ENCODE measurements at regions not wholly inside any gene's neighbourhood (a gene's known extent, or its start where the extent isn't known, plus 50 kb on each side); places are given as distances from the start of the nearest gene placed in this dataset.
"Not testable (repeated sequence)": the region's sequence is repeated elsewhere in the genome, so short reads cannot be mapped to it uniquely, and the experiment has no call there.

DNA sequence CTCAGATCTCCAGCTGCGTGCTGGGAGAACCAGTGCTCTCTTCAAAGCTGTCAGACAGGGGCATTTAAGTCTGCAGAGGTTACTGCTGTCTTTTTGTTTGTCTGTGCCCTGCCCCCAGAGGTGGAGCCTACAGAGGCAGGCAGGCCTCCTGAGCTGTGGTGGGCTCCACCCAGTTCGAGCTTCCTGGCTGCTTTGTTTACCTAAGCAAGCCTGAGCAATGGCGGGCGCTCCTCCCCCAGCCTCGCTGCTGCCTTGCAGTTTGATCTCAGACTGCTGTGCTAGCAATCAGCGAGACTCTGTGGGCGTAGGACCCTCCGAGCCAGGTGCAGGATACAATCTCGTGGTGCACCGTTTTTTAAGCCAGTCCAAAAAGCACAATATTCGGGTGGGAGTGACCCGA is 864.4 kb downstream of the GBE1 start:
- not testable (repeated sequence) for DNase-seq

DNA sequence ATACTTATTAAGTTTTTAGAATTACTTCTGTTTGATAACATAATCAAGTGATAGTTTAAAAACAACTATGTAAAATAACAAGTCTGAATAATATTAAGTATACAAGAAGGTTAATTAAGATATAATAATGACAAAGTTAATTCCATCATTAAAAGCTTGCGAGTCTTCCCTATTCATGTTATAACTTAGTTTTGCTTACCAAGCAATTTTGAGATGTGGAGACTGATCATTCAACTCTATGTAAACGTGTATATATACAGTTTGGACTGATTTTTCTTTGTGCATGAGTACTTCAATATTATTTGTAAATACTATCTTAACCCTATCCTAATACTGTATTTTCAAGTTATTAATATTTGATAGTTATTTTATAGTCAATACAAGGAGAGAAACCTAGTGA is 870.9 kb downstream of the GBE1 start:
- DNase-seq = no peak

DNA sequence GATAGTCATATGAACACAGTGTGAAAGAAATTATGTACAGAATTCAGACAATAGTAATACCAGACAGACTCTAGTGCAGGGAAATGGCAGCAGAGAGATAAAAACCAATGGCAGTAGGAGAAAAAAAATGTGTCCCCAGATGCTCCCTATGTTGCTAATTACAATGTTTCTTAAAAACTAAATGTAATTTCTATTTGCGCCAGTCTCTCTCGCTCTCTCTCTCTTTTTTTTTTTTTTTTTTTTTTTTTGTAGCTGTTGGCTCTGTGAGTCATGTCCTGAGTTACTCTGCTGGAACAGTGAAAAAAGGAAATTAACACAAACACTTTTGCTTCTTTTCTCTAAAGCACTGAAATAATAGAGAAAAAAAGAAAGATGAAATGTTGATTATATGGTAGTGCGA is 871.9 kb downstream of the GBE1 start:
- DNase-seq = no peak

DNA sequence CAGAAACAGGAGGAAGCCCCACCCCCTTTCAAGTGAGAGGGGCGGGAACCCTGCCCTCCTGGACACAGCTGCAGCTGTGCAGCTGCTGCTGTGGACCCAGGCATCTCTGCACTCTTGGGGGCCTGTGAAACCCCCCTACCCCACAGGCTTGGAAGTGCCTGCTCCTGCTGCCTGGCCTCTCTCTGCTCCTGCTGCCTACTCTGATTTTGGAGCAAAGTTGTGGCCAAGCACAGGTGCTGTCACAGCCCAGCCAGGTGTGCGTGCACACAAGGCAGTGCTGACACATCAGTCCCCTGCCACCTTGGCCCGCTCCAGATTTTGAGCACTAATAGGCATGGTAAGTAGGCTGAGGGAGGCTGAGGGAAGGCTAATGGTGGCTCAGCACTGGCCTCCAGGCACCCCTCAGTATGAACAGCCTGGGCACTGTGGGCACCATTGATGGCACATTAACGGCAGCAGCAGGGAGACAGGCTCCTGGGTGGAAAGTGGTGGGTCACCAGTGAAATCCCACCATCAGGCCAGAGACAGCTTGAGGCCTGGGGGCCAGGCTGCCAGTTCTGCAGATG is 890.9 kb downstream of the GBE1 start:
- no peak for DNase-seq

DNA sequence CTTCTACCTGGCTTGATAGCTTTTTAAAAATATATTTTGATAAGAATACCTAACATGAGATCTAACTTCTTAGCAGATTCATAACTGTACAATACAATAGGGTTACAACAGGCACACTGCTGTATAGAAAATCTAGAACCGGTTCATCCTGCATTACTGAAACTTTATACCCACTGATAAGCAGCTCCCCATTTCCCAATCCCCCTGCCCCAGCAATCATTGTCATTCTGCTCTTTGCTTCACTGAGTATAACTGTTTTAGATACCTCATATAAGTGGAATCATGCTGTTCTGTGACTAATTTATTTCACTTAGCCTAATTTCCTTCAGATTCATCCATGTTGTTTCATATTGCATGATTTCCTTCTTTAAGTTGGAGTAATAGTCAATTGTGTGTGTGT is 906.0 kb downstream of the GBE1 start:
- DNase-seq = no peak

DNA sequence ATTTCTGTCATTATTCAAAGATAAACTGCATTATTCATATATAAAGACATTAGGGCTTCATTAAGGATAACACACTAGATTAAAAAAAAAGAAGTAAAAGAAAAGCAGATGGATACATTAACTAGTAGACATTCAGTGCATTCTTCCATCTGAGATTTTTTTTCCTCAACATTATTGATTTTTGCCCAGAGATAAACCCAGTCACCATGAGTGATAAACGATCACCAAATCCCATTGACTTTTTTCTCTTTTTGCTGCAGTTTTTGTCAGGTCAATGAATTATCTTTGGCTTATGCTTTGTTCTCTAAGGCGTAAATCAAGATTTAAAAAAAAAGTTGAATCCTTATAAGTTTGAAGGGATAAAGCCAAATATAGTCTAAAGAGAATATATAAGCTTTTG is 925.0 kb downstream of the GBE1 start:
- DNase-seq = no peak

DNA sequence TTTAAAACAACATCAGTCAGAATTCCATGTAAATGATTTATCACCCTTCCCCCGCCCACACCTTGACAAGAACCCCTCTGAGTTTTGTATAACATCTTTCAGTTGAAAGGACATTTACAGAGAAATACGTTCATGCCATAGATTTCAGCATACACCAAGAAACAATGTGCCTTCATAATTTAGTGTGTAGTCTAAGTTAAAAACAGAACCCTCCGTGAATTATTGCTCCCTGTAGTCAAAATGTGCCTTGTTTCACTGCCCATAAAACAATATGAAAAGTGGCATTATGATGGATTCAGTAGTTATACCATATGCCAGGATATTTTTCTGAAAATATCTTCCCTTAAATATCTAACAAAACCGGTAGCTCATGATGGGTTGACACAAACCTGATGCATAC is 953.9 kb downstream of the GBE1 start:
- no peak for DNase-seq

DNA sequence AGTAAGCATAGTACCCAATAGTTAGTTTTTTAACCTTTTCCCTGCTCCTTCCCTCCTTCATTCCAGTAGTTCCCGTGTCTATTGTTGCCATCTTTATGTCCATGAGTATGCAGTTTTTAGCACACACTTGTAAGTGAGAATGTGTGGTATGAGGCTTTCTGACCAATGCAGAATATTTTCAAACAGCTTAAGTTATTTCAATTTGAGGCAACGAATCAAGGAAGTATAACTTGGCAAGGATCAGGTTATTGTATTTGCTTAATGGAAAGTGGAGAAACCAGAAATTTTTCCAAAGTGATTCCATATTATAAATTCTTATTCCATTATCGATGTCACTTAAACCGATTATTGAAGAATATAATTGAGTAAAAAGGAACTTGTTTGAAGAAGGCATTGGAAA is 954.8 kb downstream of the GBE1 start:
- no peak for DNase-seq

DNA sequence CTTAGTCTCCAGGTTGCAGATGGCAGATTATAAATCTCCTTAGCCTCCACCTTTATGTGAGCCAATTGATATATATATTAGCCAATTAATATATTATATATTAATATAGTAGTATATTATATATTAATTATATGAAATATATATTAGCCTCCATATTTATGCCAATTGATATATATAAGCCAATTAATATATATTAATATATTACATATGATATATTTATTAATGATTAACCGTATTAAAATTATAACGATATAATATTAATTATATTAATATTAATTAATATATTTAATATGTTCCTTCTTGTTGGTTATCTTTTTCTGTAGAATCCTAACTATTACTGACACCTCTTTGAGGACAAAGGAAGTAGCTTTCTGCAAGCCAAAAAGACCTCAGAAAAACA is 972.5 kb downstream of the GBE1 start:
- no peak for DNase-seq

DNA sequence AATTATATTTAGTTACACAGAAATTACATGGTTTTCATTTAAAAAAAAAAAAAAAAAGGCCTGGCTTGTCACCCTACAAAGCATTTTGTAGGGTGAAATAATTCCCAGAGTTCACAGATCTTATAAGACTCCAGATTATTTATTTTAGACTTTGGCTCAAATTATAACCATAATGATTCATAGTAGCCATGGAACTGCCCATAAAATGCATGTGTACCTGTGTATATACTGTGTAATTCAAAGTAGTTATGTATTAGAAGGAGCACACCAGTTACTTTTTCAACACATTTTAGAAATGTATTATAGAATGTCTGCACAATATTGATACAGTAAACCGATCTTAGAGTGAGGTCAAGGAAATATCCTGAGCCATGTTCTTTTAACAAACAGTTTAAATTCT is 975.6 kb downstream of the GBE1 start:
- no peak for DNase-seq

DNA sequence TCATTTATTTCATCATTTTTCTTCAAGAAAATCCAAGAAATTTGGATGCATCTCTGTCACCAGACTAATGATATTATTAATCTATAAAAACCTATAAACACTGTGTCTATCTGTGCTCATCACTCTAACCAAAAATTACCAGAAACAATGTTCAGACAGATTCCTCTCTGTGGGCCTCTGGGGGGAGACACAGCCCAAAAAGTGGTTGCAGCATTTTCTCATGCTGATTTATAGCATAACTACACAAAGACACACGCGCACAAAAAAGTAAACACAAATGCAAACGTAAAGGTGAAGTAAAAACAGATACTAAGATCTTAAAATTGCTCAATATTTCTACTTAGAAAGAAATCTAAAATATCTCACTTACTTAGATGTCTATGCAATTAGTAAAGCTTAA is 976.0 kb downstream of the GBE1 start:
- no peak for DNase-seq

DNA sequence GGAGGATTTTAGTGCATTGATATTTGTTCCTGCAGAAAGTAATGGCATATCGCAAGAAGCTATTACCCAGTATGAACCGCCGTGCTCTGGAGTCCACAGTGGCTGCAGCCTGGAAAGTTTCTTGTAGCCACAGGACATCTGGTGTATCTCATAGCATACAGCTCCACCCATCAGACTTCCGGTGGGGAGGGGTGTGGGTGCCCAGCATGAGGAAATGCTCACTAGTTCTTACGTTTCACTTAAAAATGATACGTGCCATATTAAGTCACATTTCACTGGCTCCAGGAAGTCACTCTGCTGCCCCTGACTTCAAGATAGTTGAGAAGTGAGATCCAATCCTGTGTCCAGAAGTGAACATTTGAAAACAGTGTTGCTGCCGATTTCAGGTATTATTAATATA is 990.4 kb downstream of the GBE1 start:
- DNase-seq = no peak

DNA sequence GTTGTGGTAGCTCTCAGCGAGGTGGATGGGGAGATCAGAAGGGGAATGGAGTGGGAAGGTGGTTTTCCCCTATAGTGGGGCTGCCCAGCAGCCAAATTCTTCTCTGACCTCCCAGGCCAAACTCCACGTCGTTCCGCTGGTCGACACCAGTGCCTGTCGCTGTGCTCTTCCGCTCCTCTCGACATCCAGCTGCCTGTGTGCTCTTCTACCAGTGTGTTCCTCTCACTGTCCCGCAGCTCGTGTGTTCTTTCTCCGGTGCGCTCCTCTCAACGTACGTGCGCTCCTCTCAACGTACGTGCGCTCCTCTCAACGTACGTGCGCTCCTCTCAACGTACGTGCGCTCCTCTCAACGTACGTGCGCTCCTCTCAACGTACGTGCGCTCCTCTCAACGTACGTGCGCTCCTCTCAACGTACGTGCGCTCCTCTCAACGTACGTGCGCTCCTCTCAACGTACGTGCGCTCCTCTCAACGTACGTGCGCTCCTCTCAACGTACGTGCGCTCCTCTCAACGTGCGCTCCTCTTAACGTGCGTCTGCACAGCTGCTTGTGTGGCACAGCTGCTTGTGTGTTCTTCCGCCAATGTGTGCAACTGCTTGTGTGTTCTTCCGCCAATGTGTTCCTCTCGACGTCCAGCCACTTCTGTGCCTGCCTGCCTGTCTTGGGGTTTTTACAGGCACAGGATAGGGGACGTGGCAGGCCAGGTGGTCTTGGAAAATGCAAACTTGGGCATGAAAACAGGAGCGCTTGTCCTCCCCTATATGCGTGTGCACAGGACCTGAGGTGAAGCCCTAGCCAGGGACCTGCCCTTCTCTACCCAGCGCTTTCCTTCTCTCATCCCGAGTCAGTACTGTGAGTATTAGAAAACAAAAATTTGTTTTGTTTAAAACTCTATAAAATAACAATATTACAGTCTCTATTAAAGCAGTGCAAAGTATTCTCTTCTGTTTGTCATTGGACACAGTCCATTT is 991.1 kb downstream of the GBE1 start:
- no peak for DNase-seq

DNA sequence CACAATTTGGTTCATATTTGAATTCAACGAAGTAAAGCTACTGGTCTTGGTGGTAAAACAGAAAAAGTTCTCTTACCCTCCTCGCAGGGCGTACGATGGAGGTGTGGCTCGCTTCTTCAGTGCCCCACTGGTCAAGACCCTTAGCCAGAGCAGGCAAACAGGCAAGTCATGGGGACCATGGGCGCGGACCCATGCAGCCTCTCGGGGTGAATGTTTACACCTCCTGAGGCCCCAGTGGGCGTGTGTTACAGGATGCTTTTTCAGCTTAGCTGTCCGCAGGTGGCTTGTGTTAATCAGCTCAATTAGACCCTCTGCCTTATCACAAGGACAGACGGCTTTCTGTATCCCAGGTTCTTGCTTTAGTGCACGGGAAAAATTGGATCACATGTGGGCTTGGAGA is 991.8 kb downstream of the GBE1 start:
- DNase-seq = no peak

DNA sequence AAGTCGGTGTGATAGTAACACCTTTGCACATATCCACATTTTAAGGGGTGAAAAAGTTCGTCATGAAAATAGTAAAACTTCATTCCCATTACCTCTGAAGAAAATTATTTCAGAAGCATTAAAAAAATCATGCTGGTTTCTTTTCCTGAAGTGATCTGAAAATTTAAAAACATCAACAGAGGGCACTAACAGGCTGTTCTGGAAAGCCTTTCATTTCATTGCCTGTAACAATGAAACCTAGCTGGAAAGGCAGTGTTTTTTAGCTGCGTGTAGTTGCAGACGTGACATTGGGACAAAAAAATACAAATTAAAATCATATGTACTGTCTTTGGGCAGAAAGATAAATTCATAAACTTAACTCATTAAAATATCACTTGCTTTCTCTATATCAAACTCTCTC is 993.8 kb downstream of the GBE1 start:
- no peak for DNase-seq

DNA sequence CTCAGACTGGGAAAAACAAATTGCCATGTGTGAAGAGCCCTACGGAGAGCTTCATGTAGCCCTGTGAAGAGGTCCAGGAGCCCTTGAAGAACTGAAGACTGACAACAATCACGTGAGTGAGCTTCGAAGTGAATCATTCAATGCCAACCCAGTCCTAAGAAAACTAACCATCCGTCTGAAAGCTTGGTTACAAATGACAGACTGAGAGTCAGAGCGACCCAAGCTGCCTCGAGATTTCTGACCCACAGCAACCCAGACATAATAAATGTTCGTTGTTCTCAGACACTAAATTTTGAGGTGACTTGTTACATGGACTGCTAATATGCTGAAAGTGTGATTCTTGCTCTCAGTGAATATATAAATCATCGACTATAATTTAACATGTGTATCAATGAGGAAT is 987.2 kb upstream of the ROBO1 start:
- DNase-seq = no peak

DNA sequence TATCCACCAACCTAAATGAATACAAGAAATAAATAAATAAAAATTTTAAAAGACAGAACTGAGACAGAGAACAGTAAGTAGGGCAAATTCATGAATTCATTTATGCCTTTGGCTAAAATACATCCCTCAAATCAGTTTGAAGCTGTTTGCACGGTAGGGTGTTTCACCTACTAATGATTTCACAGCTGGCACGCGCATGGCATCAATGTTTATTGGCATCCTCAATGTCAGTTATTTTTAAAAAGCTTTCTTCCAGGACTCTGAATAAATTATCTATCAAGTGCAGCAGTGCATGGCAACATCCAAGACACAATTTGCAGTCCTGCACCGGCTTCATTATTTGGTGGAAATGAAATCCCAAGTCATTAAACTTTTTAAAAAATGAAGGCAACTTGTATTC is 985.2 kb upstream of the ROBO1 start:
- no peak for DNase-seq

DNA sequence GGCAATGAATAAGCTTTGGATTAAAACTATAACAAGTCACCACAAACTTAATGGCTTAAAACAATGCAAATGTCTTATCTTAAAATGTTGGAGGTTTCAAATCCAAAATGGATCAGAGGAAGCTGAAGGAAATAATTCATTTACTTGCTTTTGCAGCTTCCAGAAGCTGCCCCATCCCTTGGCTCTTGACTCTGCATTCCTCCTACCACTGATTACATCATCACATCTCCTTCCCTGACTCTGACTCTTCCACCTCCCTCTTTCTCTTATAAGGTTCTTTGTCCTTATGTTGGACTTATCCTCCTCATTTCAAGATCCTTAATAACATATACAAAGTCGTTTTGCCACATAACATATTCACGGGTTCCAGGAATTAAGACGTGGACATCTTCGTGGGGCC is 982.8 kb upstream of the ROBO1 start:
- DNase-seq = no peak

DNA sequence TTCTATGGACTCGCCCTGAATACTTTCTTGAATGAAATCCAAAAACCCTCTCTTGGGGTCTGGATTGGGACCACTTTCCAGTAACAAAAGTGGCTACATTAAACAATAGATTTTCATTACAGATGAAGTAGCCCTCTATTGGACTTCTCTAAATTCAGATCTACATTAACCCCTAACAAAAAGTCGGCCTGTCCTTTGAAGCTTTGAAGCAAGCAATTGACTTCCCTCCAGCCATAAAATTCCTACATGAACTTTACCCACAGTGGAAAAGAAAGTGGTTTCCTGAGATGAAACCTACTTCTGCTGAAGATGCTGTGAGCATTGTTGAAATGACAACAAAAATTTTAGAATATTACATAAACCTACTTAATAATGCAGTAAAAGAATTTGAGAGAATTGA is 967.1 kb upstream of the ROBO1 start:
- no peak for DNase-seq

DNA sequence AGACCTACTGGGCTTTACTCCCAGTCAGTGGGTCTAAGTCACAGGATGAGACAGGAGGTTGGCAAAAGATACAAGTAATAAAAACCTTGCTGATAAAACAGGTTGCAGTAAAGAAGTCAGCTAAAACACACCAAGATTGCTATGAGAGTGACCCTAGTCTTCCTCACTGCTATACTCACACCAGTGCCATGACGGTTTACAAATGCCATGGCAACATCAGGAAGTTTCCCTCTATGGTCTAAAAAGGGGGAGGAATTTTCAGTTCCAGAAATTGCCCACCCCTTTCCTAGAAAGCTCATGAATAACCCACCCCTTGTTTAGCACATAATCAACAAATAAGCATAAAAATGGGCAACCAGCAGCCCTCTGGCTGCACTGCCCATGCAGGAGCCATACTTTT is 966.7 kb upstream of the ROBO1 start:
- DNase-seq = no peak

DNA sequence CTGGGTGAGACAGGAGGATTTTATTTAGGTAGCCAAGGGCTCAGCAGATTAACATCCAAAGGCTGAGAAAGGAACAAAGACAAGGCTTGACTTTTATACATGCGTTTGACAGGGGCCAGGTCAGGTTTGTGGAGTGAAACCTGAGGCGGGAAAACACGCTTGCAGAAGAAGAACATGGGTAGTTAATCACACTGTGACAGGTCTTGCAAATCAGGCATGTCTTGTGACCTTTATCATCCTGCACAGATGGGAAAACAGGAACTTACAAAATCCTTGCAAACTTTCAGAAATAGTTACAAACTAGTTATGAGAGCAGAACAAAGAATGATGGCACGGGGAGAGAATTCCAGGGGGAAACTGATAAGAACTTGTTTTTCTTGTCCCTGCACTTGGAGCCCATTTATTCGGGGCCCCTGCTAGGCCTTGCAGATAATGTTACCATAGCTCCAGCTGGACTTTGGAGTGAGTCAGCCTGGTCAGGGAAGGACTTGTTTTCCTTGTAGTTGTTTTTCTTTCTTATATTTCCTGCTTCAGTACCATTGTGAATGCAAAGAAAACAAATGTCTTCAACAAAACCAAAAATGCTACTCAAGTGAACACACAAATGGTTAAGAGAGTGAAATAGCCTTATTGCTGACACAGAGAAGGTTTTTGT is 965.9 kb upstream of the ROBO1 start:
- no peak for DNase-seq

DNA sequence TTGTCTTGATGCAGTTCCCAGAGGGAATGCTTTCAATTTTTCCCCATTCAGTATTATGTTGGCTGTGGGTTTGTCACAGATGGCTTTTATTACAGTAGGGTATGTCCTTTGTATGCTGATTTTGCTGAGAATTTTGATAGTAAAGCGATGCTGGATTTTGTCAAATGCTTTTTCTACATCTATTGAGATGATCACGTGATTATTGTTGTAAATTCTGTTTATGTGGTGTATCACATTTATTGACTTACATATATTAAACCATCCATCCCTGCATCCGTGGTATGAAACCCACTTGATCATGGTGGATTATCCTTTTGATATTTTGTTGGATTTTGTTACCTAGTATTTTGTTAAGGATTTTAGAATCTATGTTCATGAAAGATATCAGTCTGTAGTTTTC is 959.8 kb upstream of the ROBO1 start:
- DNase-seq = not testable (repeated sequence)

DNA sequence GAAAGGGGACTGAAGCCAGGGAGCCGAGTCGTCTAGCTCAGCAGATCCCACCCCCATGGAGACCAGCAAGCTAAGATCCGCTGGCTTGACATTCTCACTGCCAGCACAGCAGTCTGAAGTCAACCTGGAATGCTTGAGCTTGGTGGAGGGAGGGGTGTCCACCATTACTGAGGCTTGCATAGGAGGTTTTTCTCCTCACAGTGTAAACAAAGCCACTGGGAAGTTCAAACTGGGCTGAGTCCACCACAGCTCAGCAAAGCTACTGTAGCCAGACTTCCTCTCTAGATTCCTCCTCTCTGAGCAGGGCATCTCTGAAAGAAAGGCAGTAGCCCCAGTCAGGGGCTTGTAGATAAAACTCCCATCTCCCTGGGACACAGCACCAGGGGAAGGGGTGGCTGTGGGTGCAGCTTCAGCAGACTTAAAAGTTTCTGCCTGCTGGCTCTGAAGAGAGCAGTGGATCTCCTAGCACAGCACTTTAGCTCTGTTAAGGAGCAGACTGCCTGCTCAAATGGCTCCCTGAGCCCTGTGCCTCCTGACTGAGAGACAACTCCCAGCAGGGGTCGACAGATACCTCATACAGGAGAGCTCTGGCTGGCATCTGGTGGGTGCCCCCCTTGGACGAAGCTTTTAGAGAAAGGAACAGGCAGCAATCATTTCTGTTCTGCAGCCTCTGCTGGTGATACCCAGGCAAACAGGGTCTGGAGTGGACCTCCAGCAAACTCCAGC is 942.0 kb upstream of the ROBO1 start:
- not testable (repeated sequence) for DNase-seq

DNA sequence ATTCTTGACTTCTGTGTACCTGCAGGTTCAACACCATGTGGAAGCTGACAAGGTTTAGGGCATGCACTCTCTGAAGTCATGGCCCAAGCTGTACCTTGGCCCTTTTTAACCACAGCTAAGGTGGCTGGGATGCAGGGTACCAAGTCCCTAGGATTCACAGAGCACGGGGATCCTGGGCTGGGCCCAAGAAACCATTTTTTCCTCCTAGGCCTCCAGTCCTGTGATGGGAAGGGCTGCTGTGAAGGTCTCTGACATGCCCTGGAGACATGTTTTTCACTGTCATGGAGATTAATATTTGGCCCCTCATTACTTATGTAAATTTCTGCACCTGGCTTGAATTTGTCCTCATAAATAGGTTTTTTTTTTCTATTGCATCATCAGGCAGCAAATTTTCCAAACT is 937.5 kb upstream of the ROBO1 start:
- DNase-seq = no peak

All from activated CD4-positive, alpha-beta T cell treated with anti-CD3 and anti-CD28 coated beads, Interleukin-2, amount 50 U/mL, for 48 hours (primary cell).